H9 (cell line): ENCODE measurements at regions not wholly inside any gene's neighbourhood (a gene's known extent, or its start where the extent isn't known, plus 50 kb on each side); places are given as distances from the start of the nearest gene placed in this dataset.

ENCODE experiments used
- DNase-seq: peaks from one replicate; pipeline ENCODE4 v3.0.0-alpha.2; 2017
- H2AFZ ChIP-seq: one replicate; pipeline ENCODE4 v1.6.1; 2013; ENCODE audit warnings: mild to moderate bottlenecking, low read length, control low read depth, moderate library complexity
- H2AK5ac ChIP-seq: 2 replicates; pipeline ENCODE4 v1.6.1; 2013; ENCODE audit warnings: low read length, control low read depth, mixed read lengths; ENCODE audit not compliant: insufficient read length
- H2BK120ac ChIP-seq: one replicate; pipeline ENCODE4 v1.6.1; 2013; ENCODE audit warnings: low read depth, mild to moderate bottlenecking, low read length, control low read depth, inconsistent platforms; ENCODE audit not compliant: poor library complexity, severe bottlenecking
- H2BK12ac ChIP-seq: 2 replicates; pipeline ENCODE4 v1.6.1; 2013; ENCODE audit warnings: low read length, control low read depth, mixed read lengths, low read depth; ENCODE audit not compliant: insufficient read length
- H2BK15ac ChIP-seq: 2 replicates; pipeline ENCODE4 v1.6.1; 2013; ENCODE audit warnings: low read depth, low read length, control low read depth
- H2BK20ac ChIP-seq: one replicate; pipeline ENCODE4 v1.6.1; 2013; ENCODE audit warnings: low read depth, mild to moderate bottlenecking, low read length, control low read depth, inconsistent platforms; ENCODE audit not compliant: poor library complexity, severe bottlenecking
- H2BK5ac ChIP-seq: 2 replicates; pipeline ENCODE4 v1.6.1; 2013; ENCODE audit warnings: low read length, control low read depth, mixed read lengths; ENCODE audit not compliant: insufficient read length
- H3K14ac ChIP-seq: 2 replicates; pipeline ENCODE4 v1.6.1; 2013; ENCODE audit warnings: low read length, control low read depth; ENCODE audit not compliant: insufficient read depth
- H3K18ac ChIP-seq: 2 replicates; pipeline ENCODE4 v1.6.1; 2013; ENCODE audit warnings: low read depth, mild to moderate bottlenecking, mixed read lengths, low read length, control low read depth; ENCODE audit not compliant: insufficient read length
- H3K23ac ChIP-seq: 2 replicates; pipeline ENCODE4 v1.6.1; 2013; ENCODE audit warnings: low read length, control low read depth, mixed read lengths, low read depth; ENCODE audit not compliant: insufficient read length
- H3K23me2 ChIP-seq: 2 replicates; pipeline ENCODE4 v1.6.1; 2013; ENCODE audit warnings: low read depth, mild to moderate bottlenecking, mixed read lengths, low read length, control low read depth; ENCODE audit not compliant: insufficient read length, poor library complexity, severe bottlenecking
- H3K27ac ChIP-seq: 2 replicates; pipeline ENCODE4 v1.5.1; 2013; ENCODE audit warnings: low read length, control low read depth, mixed read lengths, low read depth; ENCODE audit not compliant: insufficient read length
- H3K27me3 ChIP-seq: 2 replicates; pipeline ENCODE4 v1.6.1; 2013; ENCODE audit warnings: low read length, control low read depth, inconsistent platforms; ENCODE audit not compliant: insufficient read depth
- H3K4ac ChIP-seq: 2 replicates; pipeline ENCODE4 v1.6.1; 2013; ENCODE audit warnings: low read depth, mild to moderate bottlenecking, control low read depth, inconsistent platforms, low read length, moderate library complexity
- H3K4me1 ChIP-seq: 2 replicates; pipeline ENCODE4 v1.6.1; 2013; ENCODE audit warnings: low read length, control low read depth, inconsistent platforms; ENCODE audit not compliant: insufficient read depth
- H3K4me2 ChIP-seq: 2 replicates; pipeline ENCODE4 v1.6.1; 2013; ENCODE audit warnings: low read length, control low read depth, mixed read lengths; ENCODE audit not compliant: insufficient read length, insufficient read depth
- H3K56ac ChIP-seq: 2 replicates; pipeline ENCODE4 v1.6.1; 2013; ENCODE audit warnings: low read depth, mild to moderate bottlenecking, mixed read lengths, low read length, control low read depth; ENCODE audit not compliant: insufficient read length
- H3K79me1 ChIP-seq: 2 replicates; pipeline ENCODE4 v1.6.1; 2013; ENCODE audit warnings: low read depth, mild to moderate bottlenecking, moderate library complexity, low read length, control low read depth, inconsistent platforms; ENCODE audit not compliant: insufficient read depth, poor library complexity, severe bottlenecking
- H3K79me2 ChIP-seq: 2 replicates; pipeline ENCODE4 v1.6.1; 2013; ENCODE audit warnings: low read length, control low read depth, inconsistent platforms; ENCODE audit not compliant: insufficient read depth
- H3K9ac ChIP-seq: 2 replicates; pipeline ENCODE4 v1.6.1; 2013; ENCODE audit warnings: low read length, control low read depth, mixed read lengths; ENCODE audit not compliant: insufficient read length; ENCODE audit errors: extremely low read depth
- H3K9me3 ChIP-seq: one replicate; pipeline ENCODE4 v1.6.1; 2013; ENCODE audit warnings: low read depth, low read length, inconsistent platforms; ENCODE audit not compliant: control insufficient read depth
- H3T11ph ChIP-seq: one replicate; pipeline ENCODE4 v1.6.1; 2013; ENCODE audit warnings: mild to moderate bottlenecking, low read length, control low read depth, inconsistent platforms
- H4K20me1 ChIP-seq: one replicate; pipeline ENCODE4 v1.6.1; 2013; ENCODE audit not compliant: control insufficient read depth, insufficient read length, insufficient read depth
- H4K5ac ChIP-seq: 2 replicates; pipeline ENCODE4 v1.6.1; 2013; ENCODE audit warnings: low read depth, mild to moderate bottlenecking, mixed read lengths, low read length, control low read depth; ENCODE audit not compliant: insufficient read length
- H4K8ac ChIP-seq: replicated peaks from 2 replicates; pipeline ENCODE4 v1.6.1; 2013; ENCODE audit warnings: low read length, control low read depth, mixed read lengths, low read depth; ENCODE audit not compliant: insufficient read length
- H4K91ac ChIP-seq: 2 replicates; pipeline ENCODE4 v1.6.1; 2013; ENCODE audit warnings: low read depth, mild to moderate bottlenecking, moderate library complexity, mixed read lengths, low read length, control low read depth; ENCODE audit not compliant: insufficient read length
- H3K27ac Mint-ChIP-seq, 3 experiments: 2 replicates in 2 of 3; 3 replicates in 1 of 3; pipeline ENCODE4 v1.8.0; 2020 to 2021; ENCODE audit warnings: mixed read lengths in 3 of 3, mild to moderate bottlenecking in 1 of 3, moderate library complexity in 1 of 3
- H3K27me3 Mint-ChIP-seq: 2 replicates; pipeline ENCODE4 v1.8.0; 2021; ENCODE audit warnings: low read depth, mild to moderate bottlenecking, moderate library complexity, mixed read lengths
- H3K36me3 Mint-ChIP-seq, 3 experiments: 2 replicates in 2 of 3; 3 replicates in 1 of 3; pipeline ENCODE4 v1.8.0; 2020 to 2021; ENCODE audit warnings: low read depth in 3 of 3, mixed read lengths in 3 of 3; ENCODE audit not compliant: insufficient read depth in 1 of 3
- H3K4me1 Mint-ChIP-seq, 2 experiments: 2 replicates each; pipeline ENCODE4 v1.8.0; 2020; ENCODE audit warnings: mixed read lengths in 2 of 2
- H3K4me3 Mint-ChIP-seq, 2 experiments: 2 replicates in 1 of 2; 3 replicates in 1 of 2; pipeline ENCODE4 v1.8.0; 2020 to 2021; ENCODE audit warnings: mild to moderate bottlenecking in 2 of 2, mixed read lengths in 2 of 2, moderate library complexity in 1 of 2
- H3K9me3 Mint-ChIP-seq, 2 experiments: 2 replicates in 1 of 2; 3 replicates in 1 of 2; pipeline ENCODE4 v1.8.0; 2020; ENCODE audit warnings: mild to moderate bottlenecking in 2 of 2, mixed read lengths in 2 of 2, moderate library complexity in 1 of 2
- CTCF ChIP-seq: fragments of 200-600 bp; sonication (generic); conservative IDR thresholded peaks from 3 replicates; pipeline ENCODE4 v1.8.0; 2021; ENCODE audit warnings: antibody characterized with exemption, mild to moderate bottlenecking

GRCh38 chr18:35910327-35910726 lies 62.2 kb upstream of the RMP24 start:
- no peak overlapping the region for H3K4me3 Mint-ChIP-seq
- Histone ChIP-seq H2AK5ac (no peak overlapping the region), H4K20me1 (no peaks in the 10 kb centered on the region), H2AFZ (no peak overlapping the region), H3K14ac (no peak overlapping the region), H3K18ac (no peak overlapping the region), H3K27me3 (no peaks in the 10 kb centered on the region), H3K56ac (no peak overlapping the region), H3K79me1 (no peaks in the 10 kb centered on the region), H3K9ac (no peak overlapping the region), H2BK5ac (no peak overlapping the region), H4K5ac (no peak overlapping the region), H2BK15ac (no peak overlapping the region), H3K4ac (no peak overlapping the region), H3K79me2 (no peaks in the 10 kb centered on the region), H4K91ac (no peak overlapping the region), H3K23ac (no peak overlapping the region), H3K23me2 (no peaks in the 10 kb centered on the region), H3K27ac (no peak overlapping the region), H2BK12ac (no peak overlapping the region), H2BK120ac (no peak overlapping the region), H3T11ph (no peak overlapping the region), H2BK20ac (no peak overlapping the region), H3K4me2 (no peak overlapping the region), H4K8ac (no peak overlapping the region), H3K4me1 (peaks cover 2% of the 10 kb centered on the region; the same call in 1 of the 2 replicates), H3K9me3 (no peaks in the 10 kb centered on the region)
- TF ChIP-seq CTCF = no peak
- peaks cover 4 to 5% of the 10 kb centered on the region in 2 experiments; a peak in 2 of 5 replicates for H3K9me3 Mint-ChIP-seq
- H3K4me1 Mint-ChIP-seq = peaks cover 17 to 25% of the 10 kb centered on the region in 2 experiments
- no peaks in the 10 kb centered on the region for H3K27me3 Mint-ChIP-seq
- no peak overlapping the region for H3K27ac Mint-ChIP-seq
- DNase-seq = no peak
- H3K36me3 Mint-ChIP-seq = peaks cover 4 to 37% (median 32%) of the 10 kb centered on the region in 3 experiments
